ENCODE measurements at regions not wholly inside any gene's neighbourhood (a gene's known extent, or its start where the extent isn't known, plus 50 kb on each side); places are given as distances from the start of the nearest gene placed in this dataset.

- TF ChIP-seq CTCF (conservative IDR thresholded peaks at IDR 0.05) (no peak), EZH2 (IDR thresholded peaks at IDR 0.05; ENCODE audit: low read depth) (no peak)
Observed at GRCh38 chr2:222120933-222121332, 177.9 kb downstream of the PAX3 start.

Measured in PC-9 (cell line).